Colonic mucosa (tissue), 4 donors: ENCODE measurements at regions not wholly inside any gene's neighbourhood (a gene's known extent, or its start where the extent isn't known, plus 50 kb on each side); places are given as distances from the start of the nearest gene placed in this dataset.
"Not testable (repeated sequence)": the region's sequence is repeated elsewhere in the genome, so short reads cannot be mapped to it uniquely, and the experiment has no call there.

Experiments used
- DNase-seq: peaks from one replicate; pipeline ENCODE4 v3.0.0-alpha.2; 2020
- H3K27ac ChIP-seq: fragments of 200-600 bp; one replicate; pipeline ENCODE4 v1.8.0; 2021
- H3K27me3 ChIP-seq: fragments of 200-600 bp; one replicate; pipeline ENCODE4 v1.8.0; 2021
- H3K36me3 ChIP-seq: fragments of 200-600 bp; one replicate; pipeline ENCODE4 v1.8.0; 2021
- H3K4me1 ChIP-seq: fragments of 200-600 bp; one replicate; pipeline ENCODE4 v1.8.0; 2021; ENCODE audit warnings: mild to moderate bottlenecking
- H3K4me3 ChIP-seq: fragments of 200-600 bp; one replicate; pipeline ENCODE4 v1.8.0; 2021
- H3K9ac ChIP-seq, 2 donors: one replicate each; pipeline ENCODE4 v1.7.0; 2013; ENCODE audit warnings: control low read depth in 2 of 2, low read depth in 2 of 2, low read length in 2 of 2
- H3K9me3 ChIP-seq: fragments of 200-600 bp; one replicate; pipeline ENCODE4 v1.8.0; 2021
- intact Hi-C: fragments of 100-400 bp; cut with DNase I; formaldehyde crosslinking; loops from one replicate; pipeline ENCODE4 v1.14.1; 2022
- TF ChIP-seq, protein P1 (sequence below): fragments of 200-600 bp; IDR thresholded peaks from one replicate; pipeline ENCODE4 v1.8.0; 2022; ENCODE audit warnings: antibody characterized with exemption, mild to moderate bottlenecking
- donor health status: healthy.
- donor health status: DM: no; HTN: no; CAD: no.
- donor health status: DM: no; HTN: no; CAD: no.

DNA sequence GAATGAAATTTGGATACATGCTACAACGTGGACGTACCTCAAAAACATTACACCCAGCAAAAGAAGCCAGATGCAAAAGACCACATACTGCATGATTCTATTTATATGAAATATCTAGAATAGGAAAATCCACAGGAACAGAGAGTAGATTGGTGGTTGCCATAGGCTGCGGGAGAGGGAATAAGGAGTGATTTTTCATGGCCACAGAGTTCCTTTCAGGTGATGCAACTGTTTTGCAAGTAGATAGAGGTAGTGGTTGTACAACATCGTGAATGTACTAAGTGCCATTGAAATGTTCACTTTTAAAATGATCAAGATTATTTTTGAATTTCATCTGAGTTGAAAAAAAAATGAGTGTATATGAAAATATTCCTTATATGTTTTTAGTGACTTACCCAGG lies 115.3 kb upstream of the RUNX1 start:
- DNase-seq, result no peak
- intact Hi-C loops, result no loop called here
- H3K36me3 ChIP-seq, result no peaks in the 10 kb centered on the region
- H3K4me3 ChIP-seq, result no peak overlapping the region
- H3K27ac ChIP-seq, result no peak overlapping the region
- H3K4me1 ChIP-seq, result no peaks in the 10 kb centered on the region
- TF ChIP-seq, protein P1, sequence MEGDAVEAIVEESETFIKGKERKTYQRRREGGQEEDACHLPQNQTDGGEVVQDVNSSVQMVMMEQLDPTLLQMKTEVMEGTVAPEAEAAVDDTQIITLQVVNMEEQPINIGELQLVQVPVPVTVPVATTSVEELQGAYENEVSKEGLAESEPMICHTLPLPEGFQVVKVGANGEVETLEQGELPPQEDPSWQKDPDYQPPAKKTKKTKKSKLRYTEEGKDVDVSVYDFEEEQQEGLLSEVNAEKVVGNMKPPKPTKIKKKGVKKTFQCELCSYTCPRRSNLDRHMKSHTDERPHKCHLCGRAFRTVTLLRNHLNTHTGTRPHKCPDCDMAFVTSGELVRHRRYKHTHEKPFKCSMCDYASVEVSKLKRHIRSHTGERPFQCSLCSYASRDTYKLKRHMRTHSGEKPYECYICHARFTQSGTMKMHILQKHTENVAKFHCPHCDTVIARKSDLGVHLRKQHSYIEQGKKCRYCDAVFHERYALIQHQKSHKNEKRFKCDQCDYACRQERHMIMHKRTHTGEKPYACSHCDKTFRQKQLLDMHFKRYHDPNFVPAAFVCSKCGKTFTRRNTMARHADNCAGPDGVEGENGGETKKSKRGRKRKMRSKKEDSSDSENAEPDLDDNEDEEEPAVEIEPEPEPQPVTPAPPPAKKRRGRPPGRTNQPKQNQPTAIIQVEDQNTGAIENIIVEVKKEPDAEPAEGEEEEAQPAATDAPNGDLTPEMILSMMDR, result no peak
- H3K27me3 ChIP-seq, result no peaks in the 10 kb centered on the region
- no peak overlapping the region for H3K9ac ChIP-seq
- no peaks in the 10 kb centered on the region for H3K9me3 ChIP-seq

DNA sequence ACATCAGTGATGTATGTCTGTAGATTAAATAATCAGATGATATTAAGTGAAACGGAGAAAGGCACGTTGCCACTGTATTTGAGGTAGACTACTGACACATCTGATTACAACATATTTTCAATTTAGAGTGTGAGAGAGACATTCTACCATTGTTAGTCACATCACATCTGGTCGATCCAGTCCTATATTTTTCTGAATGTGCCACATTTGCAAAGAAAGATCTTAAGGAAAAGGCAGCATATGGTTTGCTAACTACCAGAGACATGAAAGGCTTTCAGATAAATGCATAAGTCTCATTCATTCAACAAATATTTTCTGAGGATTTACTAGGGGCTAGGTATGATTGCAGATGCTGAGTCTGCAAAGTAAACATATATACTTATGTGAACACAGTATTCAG lies 114.3 kb upstream of the RUNX1 start:
- H3K36me3 ChIP-seq, result no peaks in the 10 kb centered on the region
- H3K27ac ChIP-seq, result no peak overlapping the region
- H3K27me3 ChIP-seq, result no peaks in the 10 kb centered on the region
- no peaks in the 10 kb centered on the region for H3K4me1 ChIP-seq
- intact Hi-C loops, result no loop called here
- H3K9me3 ChIP-seq, result no peaks in the 10 kb centered on the region
- no peak for DNase-seq
- no peak overlapping the region for H3K4me3 ChIP-seq
- H3K9ac ChIP-seq, result no peak overlapping the region
- TF ChIP-seq, protein P1, result no peak

DNA sequence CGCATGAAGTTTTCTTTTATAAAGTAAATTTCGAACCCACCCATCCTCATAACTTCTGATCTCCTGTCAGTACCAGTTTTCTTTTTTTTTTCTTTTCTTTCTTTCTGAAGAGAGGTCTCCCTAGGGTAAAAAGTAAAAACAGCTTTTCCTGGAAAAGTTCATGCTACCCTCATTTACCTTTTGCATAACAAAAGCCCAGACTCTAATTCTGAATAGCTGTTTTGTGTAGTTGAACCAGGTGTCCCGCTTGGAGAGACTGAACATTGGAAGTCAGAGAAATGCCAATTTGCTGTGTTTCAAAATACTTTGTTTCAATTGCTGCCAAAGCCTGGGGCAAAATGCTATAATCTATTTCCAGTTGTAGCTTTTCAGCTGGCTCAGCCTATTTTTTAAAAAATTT lies 113.7 kb upstream of the RUNX1 start:
- TF ChIP-seq, protein P1, result no peak
- H3K9ac ChIP-seq, result no peak overlapping the region
- no peaks in the 10 kb centered on the region for H3K4me1 ChIP-seq
- no peaks in the 10 kb centered on the region for H3K36me3 ChIP-seq
- intact Hi-C loops, result no loop called here
- H3K27me3 ChIP-seq, result no peaks in the 10 kb centered on the region
- no peak for DNase-seq
- H3K27ac ChIP-seq, result no peak overlapping the region
- no peak overlapping the region for H3K4me3 ChIP-seq
- no peaks in the 10 kb centered on the region for H3K9me3 ChIP-seq

DNA sequence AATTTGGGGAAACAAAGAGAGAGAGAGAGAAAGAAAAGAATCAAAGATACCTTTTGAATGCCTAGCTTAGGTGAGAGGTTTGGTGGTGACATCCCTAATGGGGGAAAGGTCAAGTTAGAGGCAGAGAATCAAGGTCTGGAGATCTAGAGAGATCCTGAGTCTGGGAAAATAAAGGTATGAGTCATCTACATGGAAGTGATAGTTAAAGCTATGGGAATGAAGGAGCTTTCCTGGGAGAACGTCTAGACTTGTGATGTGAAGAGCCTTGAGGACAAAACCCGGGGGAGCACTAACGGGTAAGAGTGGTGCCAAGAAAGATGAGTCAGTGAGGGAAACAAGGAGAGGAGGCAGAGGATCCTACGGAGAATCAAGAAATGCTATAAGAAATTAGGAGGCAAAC lies 110.8 kb upstream of the RUNX1 start:
- DNase-seq, result no peak
- H3K27me3 ChIP-seq, result no peaks in the 10 kb centered on the region
- no peak overlapping the region for H3K4me3 ChIP-seq
- no peaks in the 10 kb centered on the region for H3K36me3 ChIP-seq
- H3K4me1 ChIP-seq, result no peaks in the 10 kb centered on the region
- TF ChIP-seq, protein P1, result no peak
- no peaks in the 10 kb centered on the region for H3K9me3 ChIP-seq
- H3K9ac ChIP-seq, result no peak overlapping the region
- intact Hi-C loops, result no loop called here
- no peak overlapping the region for H3K27ac ChIP-seq

DNA sequence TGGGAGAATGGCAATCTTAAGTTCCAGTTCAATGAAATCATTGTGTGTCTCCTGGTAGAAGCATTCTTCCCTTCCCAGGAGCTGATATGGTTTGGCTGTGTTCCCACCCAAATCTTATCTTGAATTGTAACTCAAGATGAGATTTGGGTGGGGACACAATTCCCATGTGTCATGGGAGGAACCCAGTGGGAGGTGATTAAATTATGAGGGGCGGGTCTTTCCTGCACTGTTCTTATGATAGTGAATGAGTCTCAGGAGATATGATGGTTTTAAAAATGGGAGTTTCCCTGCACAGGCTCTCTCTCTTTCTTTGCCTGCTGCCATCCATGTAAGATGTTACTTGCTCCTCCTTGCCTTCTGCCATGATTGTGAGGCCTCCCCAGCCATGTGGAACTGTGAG lies 108.3 kb upstream of the RUNX1 start:
- H3K4me1 ChIP-seq, H3K4me3 ChIP-seq, H3K27ac ChIP-seq, intact Hi-C loops, H3K9ac ChIP-seq, DNase-seq, H3K27me3 ChIP-seq, H3K9me3 ChIP-seq, H3K36me3 ChIP-seq: not testable (repeated sequence)

DNA sequence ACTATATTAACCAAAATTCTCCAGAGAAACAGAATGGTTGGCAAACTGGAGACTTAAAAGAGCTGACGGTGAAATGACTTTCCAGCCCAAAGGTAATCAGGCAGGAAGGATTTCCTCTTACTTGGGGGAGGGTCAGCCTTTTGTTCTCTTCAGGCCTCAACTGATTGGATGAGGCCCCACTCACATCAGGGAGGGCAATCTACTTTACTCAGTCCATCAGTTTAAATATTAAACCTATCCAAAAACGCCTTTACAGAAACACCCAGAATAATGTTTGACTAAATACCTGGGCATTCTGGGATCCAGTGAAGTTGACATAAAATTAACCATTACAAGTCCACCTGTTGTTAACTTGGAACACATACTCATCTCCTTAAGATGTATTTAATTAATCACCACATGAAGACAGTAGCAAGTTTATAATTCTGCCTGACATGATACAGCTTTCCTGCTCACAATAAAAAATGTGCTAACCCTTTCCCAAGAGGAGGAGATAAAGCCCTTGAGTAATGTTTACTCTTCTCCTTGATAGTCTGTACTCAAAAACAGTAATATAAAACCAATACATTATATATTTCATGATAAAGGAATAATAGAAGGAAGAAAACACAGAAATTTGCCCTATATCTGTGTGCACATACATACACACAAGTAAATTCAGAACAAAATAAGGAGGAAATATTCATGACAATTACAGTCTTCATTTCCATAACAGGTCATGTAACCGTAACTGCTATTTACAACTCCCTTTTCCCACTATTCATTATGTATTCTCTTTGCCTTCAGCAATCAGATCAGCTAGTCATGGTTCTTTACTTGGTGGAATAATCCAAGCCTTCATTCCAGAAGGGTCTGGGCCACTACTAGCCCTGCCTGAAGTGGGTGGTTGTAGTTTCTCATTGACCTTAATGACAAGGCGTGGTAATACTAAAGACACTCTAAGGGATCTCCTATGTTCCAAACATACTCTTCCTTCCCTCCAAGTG lies 107.5 kb upstream of the RUNX1 start:
- DNase-seq, result no peak
- H3K9ac ChIP-seq, result no peak overlapping the region
- H3K27me3 ChIP-seq, result no peaks in the 10 kb centered on the region
- no peak overlapping the region for H3K4me3 ChIP-seq
- intact Hi-C loops, result no loop called here
- no peaks in the 10 kb centered on the region for H3K36me3 ChIP-seq
- TF ChIP-seq, protein P1, result no peak
- no peak overlapping the region for H3K27ac ChIP-seq
- H3K4me1 ChIP-seq, result no peaks in the 10 kb centered on the region
- H3K9me3 ChIP-seq, result no peaks in the 10 kb centered on the region
